H9 (cell line): ENCODE measurements at regions not wholly inside any gene's neighbourhood (a gene's known extent, or its start where the extent isn't known, plus 50 kb on each side); places are given as distances from the start of the nearest gene placed in this dataset.

ENCODE experiments used
- DNase-seq: peaks from one replicate; pipeline ENCODE4 v3.0.0-alpha.2; 2017
- H2AFZ ChIP-seq: one replicate; pipeline ENCODE4 v1.6.1; 2013; ENCODE audit warnings: mild to moderate bottlenecking, low read length, control low read depth, moderate library complexity
- H2AK5ac ChIP-seq: 2 replicates; pipeline ENCODE4 v1.6.1; 2013; ENCODE audit warnings: low read length, control low read depth, mixed read lengths; ENCODE audit not compliant: insufficient read length
- H2BK120ac ChIP-seq: one replicate; pipeline ENCODE4 v1.6.1; 2013; ENCODE audit warnings: low read depth, mild to moderate bottlenecking, low read length, control low read depth, inconsistent platforms; ENCODE audit not compliant: poor library complexity, severe bottlenecking
- H2BK12ac ChIP-seq: 2 replicates; pipeline ENCODE4 v1.6.1; 2013; ENCODE audit warnings: low read length, control low read depth, mixed read lengths, low read depth; ENCODE audit not compliant: insufficient read length
- H2BK15ac ChIP-seq: 2 replicates; pipeline ENCODE4 v1.6.1; 2013; ENCODE audit warnings: low read depth, low read length, control low read depth
- H2BK20ac ChIP-seq: one replicate; pipeline ENCODE4 v1.6.1; 2013; ENCODE audit warnings: low read depth, mild to moderate bottlenecking, low read length, control low read depth, inconsistent platforms; ENCODE audit not compliant: poor library complexity, severe bottlenecking
- H2BK5ac ChIP-seq: 2 replicates; pipeline ENCODE4 v1.6.1; 2013; ENCODE audit warnings: low read length, control low read depth, mixed read lengths; ENCODE audit not compliant: insufficient read length
- H3K14ac ChIP-seq: 2 replicates; pipeline ENCODE4 v1.6.1; 2013; ENCODE audit warnings: low read length, control low read depth; ENCODE audit not compliant: insufficient read depth
- H3K18ac ChIP-seq: 2 replicates; pipeline ENCODE4 v1.6.1; 2013; ENCODE audit warnings: low read depth, mild to moderate bottlenecking, mixed read lengths, low read length, control low read depth; ENCODE audit not compliant: insufficient read length
- H3K23ac ChIP-seq: 2 replicates; pipeline ENCODE4 v1.6.1; 2013; ENCODE audit warnings: low read length, control low read depth, mixed read lengths, low read depth; ENCODE audit not compliant: insufficient read length
- H3K23me2 ChIP-seq: 2 replicates; pipeline ENCODE4 v1.6.1; 2013; ENCODE audit warnings: low read depth, mild to moderate bottlenecking, mixed read lengths, low read length, control low read depth; ENCODE audit not compliant: insufficient read length, poor library complexity, severe bottlenecking
- H3K27ac ChIP-seq: 2 replicates; pipeline ENCODE4 v1.5.1; 2013; ENCODE audit warnings: low read length, control low read depth, mixed read lengths, low read depth; ENCODE audit not compliant: insufficient read length
- H3K27me3 ChIP-seq: 2 replicates; pipeline ENCODE4 v1.6.1; 2013; ENCODE audit warnings: low read length, control low read depth, inconsistent platforms; ENCODE audit not compliant: insufficient read depth
- H3K4ac ChIP-seq: 2 replicates; pipeline ENCODE4 v1.6.1; 2013; ENCODE audit warnings: low read depth, mild to moderate bottlenecking, control low read depth, inconsistent platforms, low read length, moderate library complexity
- H3K4me1 ChIP-seq: 2 replicates; pipeline ENCODE4 v1.6.1; 2013; ENCODE audit warnings: low read length, control low read depth, inconsistent platforms; ENCODE audit not compliant: insufficient read depth
- H3K4me2 ChIP-seq: 2 replicates; pipeline ENCODE4 v1.6.1; 2013; ENCODE audit warnings: low read length, control low read depth, mixed read lengths; ENCODE audit not compliant: insufficient read length, insufficient read depth
- H3K56ac ChIP-seq: 2 replicates; pipeline ENCODE4 v1.6.1; 2013; ENCODE audit warnings: low read depth, mild to moderate bottlenecking, mixed read lengths, low read length, control low read depth; ENCODE audit not compliant: insufficient read length
- H3K79me1 ChIP-seq: 2 replicates; pipeline ENCODE4 v1.6.1; 2013; ENCODE audit warnings: low read depth, mild to moderate bottlenecking, moderate library complexity, low read length, control low read depth, inconsistent platforms; ENCODE audit not compliant: insufficient read depth, poor library complexity, severe bottlenecking
- H3K79me2 ChIP-seq: 2 replicates; pipeline ENCODE4 v1.6.1; 2013; ENCODE audit warnings: low read length, control low read depth, inconsistent platforms; ENCODE audit not compliant: insufficient read depth
- H3K9ac ChIP-seq: 2 replicates; pipeline ENCODE4 v1.6.1; 2013; ENCODE audit warnings: low read length, control low read depth, mixed read lengths; ENCODE audit not compliant: insufficient read length; ENCODE audit errors: extremely low read depth
- H3K9me3 ChIP-seq: one replicate; pipeline ENCODE4 v1.6.1; 2013; ENCODE audit warnings: low read depth, low read length, inconsistent platforms; ENCODE audit not compliant: control insufficient read depth
- H3T11ph ChIP-seq: one replicate; pipeline ENCODE4 v1.6.1; 2013; ENCODE audit warnings: mild to moderate bottlenecking, low read length, control low read depth, inconsistent platforms
- H4K20me1 ChIP-seq: one replicate; pipeline ENCODE4 v1.6.1; 2013; ENCODE audit not compliant: control insufficient read depth, insufficient read length, insufficient read depth
- H4K5ac ChIP-seq: 2 replicates; pipeline ENCODE4 v1.6.1; 2013; ENCODE audit warnings: low read depth, mild to moderate bottlenecking, mixed read lengths, low read length, control low read depth; ENCODE audit not compliant: insufficient read length
- H4K8ac ChIP-seq: replicated peaks from 2 replicates; pipeline ENCODE4 v1.6.1; 2013; ENCODE audit warnings: low read length, control low read depth, mixed read lengths, low read depth; ENCODE audit not compliant: insufficient read length
- H4K91ac ChIP-seq: 2 replicates; pipeline ENCODE4 v1.6.1; 2013; ENCODE audit warnings: low read depth, mild to moderate bottlenecking, moderate library complexity, mixed read lengths, low read length, control low read depth; ENCODE audit not compliant: insufficient read length
- H3K27ac Mint-ChIP-seq, 3 experiments: 2 replicates in 2 of 3; 3 replicates in 1 of 3; pipeline ENCODE4 v1.8.0; 2020 to 2021; ENCODE audit warnings: mixed read lengths in 3 of 3, mild to moderate bottlenecking in 1 of 3, moderate library complexity in 1 of 3
- H3K27me3 Mint-ChIP-seq: 2 replicates; pipeline ENCODE4 v1.8.0; 2021; ENCODE audit warnings: low read depth, mild to moderate bottlenecking, moderate library complexity, mixed read lengths
- H3K36me3 Mint-ChIP-seq, 3 experiments: 2 replicates in 2 of 3; 3 replicates in 1 of 3; pipeline ENCODE4 v1.8.0; 2020 to 2021; ENCODE audit warnings: low read depth in 3 of 3, mixed read lengths in 3 of 3; ENCODE audit not compliant: insufficient read depth in 1 of 3
- H3K4me1 Mint-ChIP-seq, 2 experiments: 2 replicates each; pipeline ENCODE4 v1.8.0; 2020; ENCODE audit warnings: mixed read lengths in 2 of 2
- H3K4me3 Mint-ChIP-seq, 2 experiments: 2 replicates in 1 of 2; 3 replicates in 1 of 2; pipeline ENCODE4 v1.8.0; 2020 to 2021; ENCODE audit warnings: mild to moderate bottlenecking in 2 of 2, mixed read lengths in 2 of 2, moderate library complexity in 1 of 2
- H3K9me3 Mint-ChIP-seq, 2 experiments: 2 replicates in 1 of 2; 3 replicates in 1 of 2; pipeline ENCODE4 v1.8.0; 2020; ENCODE audit warnings: mild to moderate bottlenecking in 2 of 2, mixed read lengths in 2 of 2, moderate library complexity in 1 of 2
- WGBS: extraction: QIAGEN DNeasy Blood & Tissue Kit; methylation state at CpG from one replicate; pipeline ENCODE4 v1.1.7; 2013; ENCODE audit warnings: missing lambda C conversion rate, low lambda C conversion rate, mixed read lengths; ENCODE audit not compliant: insufficient read length; ENCODE audit errors: extremely low coverage; 5-methylcytosine and 5-hydroxymethylcytosine counted together
- TF ChIP-seq, protein P1 (sequence below): fragments of 200-600 bp; sonication (generic); conservative IDR thresholded peaks from 3 replicates; pipeline ENCODE4 v1.8.0; 2021; ENCODE audit warnings: antibody characterized with exemption, mild to moderate bottlenecking

DNA sequence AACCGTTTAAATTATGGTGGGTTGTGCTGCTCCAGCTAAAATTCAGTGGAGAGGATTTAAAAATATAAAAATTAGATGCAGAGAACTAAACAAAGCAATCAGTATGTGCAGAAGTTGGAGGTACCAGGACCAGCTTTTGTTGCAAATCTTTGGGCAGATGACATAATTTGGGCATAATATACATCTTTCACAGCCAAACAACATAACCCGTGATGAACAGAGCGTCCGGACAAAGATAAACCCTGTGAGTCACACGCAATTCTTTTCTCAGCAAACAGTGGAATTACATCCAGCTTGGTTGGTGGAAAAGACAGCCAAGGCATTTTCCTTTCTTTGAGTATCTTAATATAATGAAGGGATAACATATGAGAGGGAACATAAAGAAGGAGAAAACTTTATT is 419.4 kb upstream of the ADAMTS9 start:
- Histone ChIP-seq H3K14ac (no peak overlapping the region), H4K5ac (no peak overlapping the region), H3K9ac (no peak overlapping the region), H2BK5ac (no peak overlapping the region), H3K9me3 (no peaks in the 10 kb centered on the region), H2BK120ac (no peak overlapping the region), H3K27ac (no peak overlapping the region), H2AK5ac (no peak overlapping the region), H3K4me1 (no peaks in the 10 kb centered on the region), H3K4me2 (no peak overlapping the region), H4K20me1 (no peaks in the 10 kb centered on the region), H2BK15ac (no peak overlapping the region), H2BK12ac (no peak overlapping the region), H3K4ac (no peak overlapping the region), H3K27me3 (no peaks in the 10 kb centered on the region; the same call in 1 of the 2 replicates), H2AFZ (no peak overlapping the region), H4K91ac (no peak overlapping the region), H3K23ac (no peak overlapping the region), H3K79me2 (no peaks in the 10 kb centered on the region), H3K23me2 (no peaks in the 10 kb centered on the region), H3T11ph (no peak overlapping the region), H4K8ac (no peak overlapping the region), H2BK20ac (no peak overlapping the region), H3K56ac (no peak overlapping the region), H3K79me1 (no peaks in the 10 kb centered on the region), H3K18ac (no peak overlapping the region)
- no peaks in the 10 kb centered on the region for H3K4me1 Mint-ChIP-seq
- H3K4me3 Mint-ChIP-seq, result no peak overlapping the region
- TF ChIP-seq, protein P1, sequence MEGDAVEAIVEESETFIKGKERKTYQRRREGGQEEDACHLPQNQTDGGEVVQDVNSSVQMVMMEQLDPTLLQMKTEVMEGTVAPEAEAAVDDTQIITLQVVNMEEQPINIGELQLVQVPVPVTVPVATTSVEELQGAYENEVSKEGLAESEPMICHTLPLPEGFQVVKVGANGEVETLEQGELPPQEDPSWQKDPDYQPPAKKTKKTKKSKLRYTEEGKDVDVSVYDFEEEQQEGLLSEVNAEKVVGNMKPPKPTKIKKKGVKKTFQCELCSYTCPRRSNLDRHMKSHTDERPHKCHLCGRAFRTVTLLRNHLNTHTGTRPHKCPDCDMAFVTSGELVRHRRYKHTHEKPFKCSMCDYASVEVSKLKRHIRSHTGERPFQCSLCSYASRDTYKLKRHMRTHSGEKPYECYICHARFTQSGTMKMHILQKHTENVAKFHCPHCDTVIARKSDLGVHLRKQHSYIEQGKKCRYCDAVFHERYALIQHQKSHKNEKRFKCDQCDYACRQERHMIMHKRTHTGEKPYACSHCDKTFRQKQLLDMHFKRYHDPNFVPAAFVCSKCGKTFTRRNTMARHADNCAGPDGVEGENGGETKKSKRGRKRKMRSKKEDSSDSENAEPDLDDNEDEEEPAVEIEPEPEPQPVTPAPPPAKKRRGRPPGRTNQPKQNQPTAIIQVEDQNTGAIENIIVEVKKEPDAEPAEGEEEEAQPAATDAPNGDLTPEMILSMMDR, result no peak
- H3K27ac Mint-ChIP-seq, result no peak overlapping the region
- no peak for DNase-seq
- WGBS, result no CpG with 5 or more reads among the region's 5 CpGs
- H3K27me3 Mint-ChIP-seq, result no peaks in the 10 kb centered on the region
- H3K9me3 Mint-ChIP-seq, result no peaks in the 10 kb centered on the region; a peak in 1 of 5 replicates
- peaks cover 0 to 2% (median 0%) of the 10 kb centered on the region in 3 experiments; a peak in 2 of 7 replicates for H3K36me3 Mint-ChIP-seq
